GM19240 (cell line): ENCODE measurements at regions not wholly inside any gene's neighbourhood (a gene's known extent, or its start where the extent isn't known, plus 50 kb on each side); places are given as distances from the start of the nearest gene placed in this dataset.

ENCODE experiments used
- DNase-seq: peaks from one replicate; pipeline ENCODE4 v3.0.0; 2011; ENCODE audit warnings: low spot score; ENCODE audit not compliant: insufficient read length

DNA sequence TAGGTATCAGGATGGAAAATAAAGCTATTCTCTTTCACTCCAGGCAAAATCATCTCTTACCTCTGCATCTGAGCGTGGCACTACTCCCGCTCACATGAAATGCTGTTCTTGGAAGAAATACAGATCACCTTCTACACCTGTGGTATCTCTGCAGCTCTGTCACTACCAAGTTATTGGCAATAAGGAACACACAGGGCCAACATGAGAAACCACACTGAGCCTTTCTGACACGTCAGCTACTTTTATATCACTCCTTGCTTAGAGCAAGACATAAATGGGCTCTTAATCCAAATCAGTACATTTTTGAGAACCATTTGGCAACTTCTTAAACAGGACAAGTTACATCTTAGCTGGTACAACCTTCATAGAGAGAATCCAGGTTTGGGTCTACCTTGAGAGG lies 101.8 kb upstream of the GUCY1A1 start:
- no peak for DNase-seq

DNA sequence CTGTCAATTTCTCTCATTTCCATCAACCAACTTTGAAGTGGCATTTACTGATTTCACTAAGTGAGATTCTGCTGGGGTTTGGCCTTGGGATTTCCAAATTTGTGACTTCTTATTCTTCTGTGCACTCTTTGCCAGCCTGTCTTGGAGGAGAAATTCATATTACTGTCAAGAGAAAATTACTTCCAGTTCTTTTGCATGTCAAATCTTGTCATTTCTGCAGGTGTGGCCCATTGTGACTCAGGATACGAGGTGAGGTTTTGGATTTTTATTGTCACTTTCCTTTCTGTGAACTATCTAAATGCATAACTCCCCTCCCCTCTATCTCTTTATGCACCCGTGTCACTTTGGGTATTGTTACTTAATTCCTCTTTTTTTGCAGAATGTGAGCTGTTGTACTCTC lies 102.6 kb upstream of the GUCY1A1 start:
- no peak for DNase-seq

DNA sequence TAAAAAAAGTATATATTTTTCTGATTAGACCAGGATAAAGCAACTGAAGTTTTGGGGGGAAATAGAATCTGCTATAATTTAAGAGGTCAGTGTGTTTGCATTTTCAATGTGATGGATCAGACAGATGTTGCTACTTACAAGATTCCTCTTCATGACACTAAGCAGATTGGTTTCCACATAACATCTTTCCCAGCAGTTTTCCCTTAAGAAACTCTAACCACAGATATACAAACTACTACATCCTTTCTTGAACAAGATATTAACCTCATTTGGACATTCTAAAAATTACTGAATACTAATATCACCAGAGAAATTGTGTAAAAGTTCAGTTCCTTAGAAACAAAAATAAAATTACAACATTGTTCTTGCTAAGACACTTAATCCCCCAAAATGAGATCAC lies 106.7 kb upstream of the GUCY1A1 start:
- no peak for DNase-seq

DNA sequence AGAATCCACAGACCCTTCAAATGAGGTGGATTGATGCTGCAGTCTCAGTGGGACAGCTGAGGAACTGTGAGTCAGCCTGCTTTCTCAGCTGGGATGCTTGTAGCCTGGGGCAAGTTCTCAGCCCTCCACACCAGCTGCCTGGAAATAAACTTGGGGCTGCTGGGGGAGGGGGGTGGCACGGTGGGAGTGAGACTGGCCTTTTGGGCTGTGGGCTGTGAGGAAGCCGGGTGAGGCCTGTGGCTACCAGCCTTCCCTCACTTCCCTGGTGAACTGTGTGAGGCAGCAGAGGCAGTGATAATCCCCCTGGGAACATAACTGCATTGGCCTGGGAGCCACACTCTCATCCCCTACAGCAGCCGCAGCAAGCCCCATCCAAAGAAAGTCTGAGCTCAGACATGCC lies 114.5 kb upstream of the GUCY1A1 start:
- DNase-seq = no peak

DNA sequence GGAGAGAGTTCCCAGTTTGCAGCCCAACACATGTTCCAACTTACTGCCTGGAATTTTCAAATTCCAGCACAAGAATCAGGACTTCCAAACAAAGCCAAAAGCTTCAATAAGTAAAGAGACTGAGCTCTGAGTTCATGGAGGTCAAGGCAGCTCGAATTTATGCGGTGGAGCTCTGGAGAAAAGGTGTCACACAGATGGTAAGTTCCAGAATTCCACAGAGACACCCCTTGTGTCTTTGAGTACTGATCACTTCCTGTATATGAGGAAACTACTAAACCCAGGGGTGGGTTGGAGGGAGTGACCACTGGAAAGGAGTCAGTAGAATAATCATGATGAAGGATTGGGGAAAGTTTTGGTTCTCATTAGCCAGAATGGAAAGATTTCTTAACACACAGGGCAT lies 118.5 kb upstream of the GUCY1A1 start:
- DNase-seq = no peak

DNA sequence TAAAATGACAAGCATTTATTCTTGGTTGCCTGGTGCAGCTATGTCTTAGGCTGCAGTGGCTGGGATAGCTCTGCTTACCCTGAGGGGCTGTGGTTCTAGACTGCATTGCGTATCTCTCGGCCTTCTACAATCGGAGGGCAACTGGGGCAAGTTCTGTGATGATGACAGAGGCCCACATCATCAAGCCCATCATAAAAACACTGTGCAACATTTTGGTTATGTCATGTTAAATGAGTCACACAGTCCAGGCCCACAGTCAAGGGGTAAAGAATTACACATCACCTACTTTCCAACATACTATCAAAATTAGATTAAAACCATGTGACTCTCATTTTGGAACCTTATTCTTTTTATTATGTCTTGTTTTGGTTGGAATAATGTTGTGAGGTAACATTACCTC lies 120.2 kb upstream of the GUCY1A1 start:
- no peak for DNase-seq

DNA sequence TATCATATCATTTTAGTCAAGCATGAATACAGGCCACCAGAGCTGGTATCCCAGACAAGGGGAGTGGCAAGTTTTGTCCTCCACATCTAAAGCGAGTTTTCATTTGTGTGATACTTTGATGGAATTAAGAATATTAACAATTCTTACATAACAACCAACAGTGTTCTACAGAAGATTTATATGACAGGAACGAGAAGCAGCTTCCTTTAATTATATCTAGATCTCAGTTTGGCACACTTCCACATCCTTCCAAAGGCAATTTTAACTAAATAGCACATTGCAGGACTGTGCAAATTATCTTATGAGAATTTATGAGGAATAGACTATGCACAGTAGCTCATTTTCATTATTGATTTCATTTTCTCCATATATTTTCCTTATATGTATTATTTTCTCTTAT lies 121.2 kb upstream of the GUCY1A1 start:
- DNase-seq = no peak

DNA sequence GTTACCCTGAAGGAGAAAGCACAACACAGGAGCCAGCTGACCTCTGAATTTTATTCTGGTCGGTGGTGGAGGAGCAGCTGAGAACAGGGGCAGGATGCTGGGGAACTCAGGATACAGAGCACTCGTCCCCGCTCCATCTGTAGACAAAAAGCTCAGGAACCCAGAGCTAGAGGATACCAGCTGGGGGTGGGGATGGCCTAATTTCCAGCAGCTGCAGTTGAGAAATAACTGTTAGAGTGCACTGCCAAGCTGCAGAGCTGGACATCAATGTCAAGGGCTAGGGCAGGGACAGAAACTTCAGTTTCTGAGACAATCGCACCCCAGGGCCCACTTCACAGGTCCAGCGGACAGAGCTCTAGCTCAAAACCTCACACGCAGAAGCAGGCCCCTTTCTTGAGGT lies 122.1 kb upstream of the GUCY1A1 start:
- no peak for DNase-seq

DNA sequence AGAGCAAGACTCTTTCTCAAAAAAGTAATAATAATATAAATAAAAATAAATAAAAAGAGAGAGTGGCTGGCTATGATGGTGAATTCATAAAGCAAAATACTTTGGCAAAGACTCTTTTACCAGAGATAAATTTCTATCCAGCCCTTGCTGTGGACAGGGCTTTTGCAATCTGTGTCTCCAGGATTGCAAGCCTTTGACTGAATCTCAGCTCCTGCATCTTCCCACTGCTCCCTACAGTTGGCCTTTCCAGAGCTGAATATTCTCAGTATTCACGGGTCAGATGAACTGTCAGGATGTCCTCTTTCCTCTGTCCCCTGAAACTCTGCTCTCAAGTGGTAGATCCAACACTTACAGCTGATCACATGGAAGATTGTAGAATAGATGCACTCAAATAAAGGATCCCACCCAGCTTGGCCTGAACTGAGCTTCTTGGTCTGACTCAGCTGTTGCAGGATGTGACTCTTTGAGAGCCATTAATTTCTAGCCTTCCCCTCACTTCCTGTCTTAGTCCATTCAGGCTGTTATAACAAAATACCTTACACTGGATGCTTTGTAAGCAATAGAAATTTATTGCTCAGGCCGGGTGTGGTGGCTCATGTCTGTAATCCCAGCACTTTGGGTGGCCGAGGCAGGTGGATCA lies 123.4 kb upstream of the GUCY1A1 start:
- no peak for DNase-seq

DNA sequence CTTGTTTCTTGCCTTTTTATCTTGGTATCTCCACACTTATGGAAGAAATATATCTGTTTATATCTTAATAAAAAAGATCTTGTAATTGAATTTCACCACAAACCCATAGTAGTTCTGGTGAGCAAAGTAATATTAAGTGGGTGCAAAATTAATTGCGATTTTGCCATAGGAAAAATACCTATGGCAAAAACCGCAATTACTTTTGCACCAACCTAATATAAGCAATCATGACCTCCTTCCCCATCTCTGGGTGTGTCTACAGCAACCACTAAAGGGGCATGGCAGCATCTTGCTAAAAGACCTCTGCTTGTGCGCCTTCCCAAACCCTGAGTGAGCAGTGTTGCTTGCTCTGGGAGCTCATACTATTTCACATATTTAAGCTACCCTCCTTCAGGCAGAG lies 124.2 kb upstream of the GUCY1A1 start:
- no peak for DNase-seq

DNA sequence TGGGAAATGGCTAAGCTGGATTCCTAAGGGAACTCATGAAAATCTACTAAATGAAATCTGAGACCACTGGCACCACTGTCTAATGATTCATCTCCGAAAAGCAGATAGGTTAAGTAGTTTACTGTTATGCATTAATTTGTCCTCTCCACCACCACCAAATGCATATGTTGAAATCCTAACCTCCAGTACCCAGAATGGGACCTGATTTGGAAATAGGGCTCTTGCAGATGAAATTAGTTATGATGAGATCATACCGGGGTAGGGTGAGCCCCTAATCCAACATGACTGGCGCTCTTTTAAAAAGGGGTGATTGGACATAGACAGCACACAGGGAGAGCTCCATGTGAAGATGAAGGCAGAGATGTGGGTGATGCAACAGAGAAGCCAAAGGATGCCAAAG lies 124.9 kb upstream of the GUCY1A1 start:
- DNase-seq = no peak

DNA sequence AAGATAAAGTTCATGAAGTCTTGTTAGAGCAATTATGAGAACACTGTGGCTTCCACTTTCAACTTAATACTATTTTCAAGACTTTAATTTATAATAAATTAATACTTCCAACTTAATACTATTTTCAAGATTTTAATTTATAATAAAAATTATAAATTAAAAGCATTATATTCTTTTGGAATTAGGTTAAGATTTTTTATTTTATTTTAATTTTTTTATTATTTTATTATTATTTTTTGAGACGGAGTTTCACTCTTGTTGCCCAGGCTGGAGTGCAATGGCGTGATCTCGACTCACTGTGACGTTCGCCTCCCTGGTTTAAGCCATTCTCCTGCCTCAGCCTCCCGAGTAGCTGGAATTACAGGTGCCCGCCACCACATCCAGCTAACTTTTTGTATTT lies 126.0 kb upstream of the GUCY1A1 start:
- DNase-seq = no peak

DNA sequence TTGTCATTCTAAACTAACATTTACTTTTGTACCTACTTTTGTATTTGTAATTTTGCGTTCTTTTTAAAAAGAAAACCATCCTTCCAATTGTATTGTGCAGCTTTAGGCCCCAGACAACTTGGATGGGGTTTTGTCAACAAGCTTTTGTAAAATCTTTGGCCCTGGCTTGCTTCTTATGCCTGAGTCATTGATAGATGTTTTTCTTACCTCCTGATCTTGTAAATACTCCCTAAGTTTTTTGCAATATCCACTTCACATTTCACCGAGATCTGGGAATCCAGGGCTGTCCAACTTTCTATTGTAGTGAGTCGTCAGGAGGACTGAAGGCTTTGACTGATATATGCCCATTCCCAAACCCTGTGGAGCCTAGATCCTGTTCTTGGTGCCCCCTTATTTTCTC lies 126.9 kb upstream of the GUCY1A1 start:
- no peak for DNase-seq

DNA sequence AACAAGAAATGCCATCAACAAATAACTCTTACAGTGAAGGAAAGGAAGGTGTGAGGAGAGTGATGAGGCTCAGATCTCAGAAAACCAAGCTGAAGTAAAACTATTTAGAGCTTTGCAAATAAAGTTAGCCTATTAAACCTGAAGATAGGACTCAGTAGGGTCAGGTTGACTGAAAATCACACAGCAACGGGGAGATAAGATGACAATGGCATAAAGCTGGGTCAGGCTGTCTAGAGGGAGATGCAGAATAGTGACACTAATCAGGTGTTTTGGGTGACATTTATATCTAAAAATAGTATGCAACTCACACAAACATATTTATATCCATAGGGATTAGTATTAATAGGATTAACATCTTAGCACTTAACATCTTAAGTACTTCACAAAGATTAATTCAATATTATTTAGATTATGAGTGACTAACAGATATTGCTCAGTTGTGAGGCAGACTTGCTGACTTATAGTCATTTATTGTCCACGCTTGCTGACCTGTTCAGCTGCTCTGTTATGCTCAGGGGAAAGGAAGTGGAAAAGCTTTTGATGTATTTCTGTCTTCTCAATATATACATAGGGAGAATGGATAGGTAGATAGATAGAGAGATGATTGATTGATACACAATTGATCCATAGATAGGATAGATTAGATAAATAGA lies 130.7 kb upstream of the GUCY1A1 start:
- no peak for DNase-seq

DNA sequence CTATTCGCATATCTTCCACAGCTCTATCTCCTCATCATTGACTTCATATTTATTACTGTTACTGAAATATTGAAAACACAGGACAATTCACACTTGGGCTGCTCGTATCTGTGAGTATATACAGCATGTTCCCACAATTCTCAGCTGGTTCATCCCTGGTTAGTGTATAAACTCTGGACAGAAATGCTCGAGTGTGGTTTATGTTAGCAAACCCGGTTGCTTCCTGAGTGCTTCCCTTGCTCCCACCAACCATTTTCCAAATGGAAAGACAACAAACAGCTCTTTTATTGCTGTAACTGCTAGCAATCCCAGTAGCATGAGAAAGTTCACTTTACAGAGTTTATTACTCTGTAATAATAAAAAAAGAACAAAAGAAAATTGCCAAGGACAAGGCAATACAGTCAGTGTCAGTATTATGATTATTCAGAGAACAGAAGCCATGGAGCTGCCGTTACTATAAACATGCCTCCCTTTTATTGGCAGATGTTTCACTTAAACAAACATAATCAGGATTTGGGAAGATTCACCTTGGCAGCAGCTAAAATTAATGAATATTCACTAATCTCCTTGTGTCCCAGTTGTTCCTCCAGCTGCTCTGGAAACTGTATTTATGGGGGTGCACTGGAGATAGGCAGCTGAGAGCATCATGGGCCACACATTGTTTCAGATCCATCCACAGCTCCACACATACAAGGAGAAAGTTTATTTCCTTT lies 134.1 kb upstream of the GUCY1A1 start:
- no peak for DNase-seq

DNA sequence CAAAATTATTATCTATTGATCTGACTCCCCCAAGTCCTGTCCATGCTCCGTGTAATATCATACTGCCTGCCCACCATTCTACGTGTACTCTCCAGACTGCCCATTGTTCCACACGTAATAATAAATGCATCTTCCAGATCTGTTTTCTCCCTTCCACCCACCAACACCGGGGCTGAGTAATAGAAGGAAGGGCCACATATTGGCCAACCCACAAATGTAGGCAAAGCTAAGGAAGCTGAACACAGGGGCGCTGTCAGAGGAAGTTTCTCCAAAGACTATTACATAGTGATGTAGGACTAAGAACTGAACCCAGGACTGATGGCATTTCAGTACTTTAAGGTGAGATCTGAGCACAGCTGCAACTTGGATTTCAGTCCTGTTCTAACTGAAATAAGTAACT lies 135.8 kb upstream of the GUCY1A1 start:
- DNase-seq = no peak

DNA sequence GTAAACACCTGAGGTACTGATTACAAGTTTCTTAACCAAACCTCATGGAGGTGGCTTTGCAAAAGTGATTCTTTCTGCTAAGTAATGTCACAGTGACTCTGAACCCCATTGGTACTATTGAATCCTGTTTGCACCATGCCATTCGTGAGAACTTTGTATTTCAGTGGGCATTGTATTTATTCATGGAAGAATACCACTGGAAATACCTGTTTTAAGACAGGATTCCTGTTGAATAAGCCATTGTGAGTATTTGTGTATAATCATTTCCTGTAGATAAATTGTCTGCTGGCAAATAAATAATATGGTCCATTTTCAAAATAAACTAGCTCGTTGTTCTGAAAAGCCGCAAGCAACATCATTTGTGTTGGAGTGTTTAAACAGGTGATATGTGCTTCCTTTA lies 136.4 kb upstream of the GUCY1A1 start:
- no peak for DNase-seq

DNA sequence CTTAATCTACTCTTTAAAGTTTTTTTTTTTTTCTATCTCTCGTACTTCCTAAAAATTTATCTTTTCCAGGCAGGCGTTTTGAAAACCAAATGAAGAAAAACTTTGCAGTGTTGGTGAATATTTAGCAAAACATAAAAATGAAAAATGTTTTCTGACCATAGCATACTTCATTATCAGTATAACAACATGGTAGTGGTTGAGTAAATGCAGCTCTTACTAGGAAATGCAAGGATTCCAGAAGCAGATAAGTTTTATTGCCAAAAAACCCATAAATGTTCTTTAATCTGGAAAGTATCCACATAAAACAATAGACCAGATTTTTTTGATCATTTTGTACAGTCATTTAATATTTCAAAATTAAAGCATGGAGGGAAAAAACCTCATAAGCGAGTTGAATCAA lies 136.9 kb upstream of the GUCY1A1 start:
- no peak for DNase-seq

DNA sequence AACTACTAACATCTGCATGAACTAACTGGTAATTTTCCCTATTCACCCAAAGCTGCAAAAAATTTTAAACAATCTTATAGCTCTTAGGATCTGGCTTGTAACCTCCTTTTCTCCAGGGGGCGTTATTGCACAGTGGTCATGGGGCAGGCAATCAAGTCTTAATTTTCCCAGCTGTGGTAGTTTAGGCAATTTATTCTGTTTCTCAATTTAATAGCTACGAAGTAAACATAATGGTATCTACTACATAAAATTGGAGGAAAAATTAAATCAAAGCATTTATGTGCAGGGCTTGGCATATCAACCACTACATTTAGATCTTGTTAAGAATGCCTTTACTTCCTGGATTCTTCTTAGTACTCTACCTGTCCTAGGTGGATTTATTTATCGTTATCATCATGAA lies 137.4 kb upstream of the GUCY1A1 start:
- no peak for DNase-seq

DNA sequence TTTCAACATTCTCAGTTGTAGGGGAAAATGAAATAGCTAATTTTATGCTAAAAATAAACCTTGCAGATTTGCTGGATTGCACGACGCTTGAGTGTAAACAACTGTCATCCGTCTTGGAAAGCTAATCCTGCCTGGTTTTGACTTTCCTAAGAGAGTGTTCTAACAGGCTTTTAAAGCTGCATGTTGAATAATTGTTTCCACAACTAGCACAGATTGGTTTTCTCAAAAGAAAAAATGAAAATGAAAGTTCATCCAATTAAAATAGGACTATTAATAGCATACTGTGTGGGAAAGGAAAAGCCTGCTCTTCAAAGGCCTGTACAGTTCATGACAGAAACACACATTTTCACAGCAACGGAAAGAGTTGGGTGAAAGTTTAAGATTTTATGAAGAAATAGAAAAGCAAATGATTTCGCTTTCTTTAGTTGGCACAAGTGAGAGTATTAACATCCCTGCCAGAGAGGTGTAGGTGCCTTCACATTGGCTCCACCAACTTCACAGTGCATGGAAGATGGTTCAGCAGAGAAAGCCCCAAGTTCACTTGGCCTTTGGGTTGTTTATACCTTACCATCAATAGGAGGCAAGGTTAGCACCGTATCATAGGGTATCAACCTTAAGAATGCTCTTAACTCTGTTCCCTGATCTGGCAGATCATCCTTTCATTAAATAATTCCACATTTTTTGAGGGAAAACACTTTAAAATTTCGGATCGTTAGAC lies 140.0 kb upstream of the GUCY1A1 start:
- no peak for DNase-seq

DNA sequence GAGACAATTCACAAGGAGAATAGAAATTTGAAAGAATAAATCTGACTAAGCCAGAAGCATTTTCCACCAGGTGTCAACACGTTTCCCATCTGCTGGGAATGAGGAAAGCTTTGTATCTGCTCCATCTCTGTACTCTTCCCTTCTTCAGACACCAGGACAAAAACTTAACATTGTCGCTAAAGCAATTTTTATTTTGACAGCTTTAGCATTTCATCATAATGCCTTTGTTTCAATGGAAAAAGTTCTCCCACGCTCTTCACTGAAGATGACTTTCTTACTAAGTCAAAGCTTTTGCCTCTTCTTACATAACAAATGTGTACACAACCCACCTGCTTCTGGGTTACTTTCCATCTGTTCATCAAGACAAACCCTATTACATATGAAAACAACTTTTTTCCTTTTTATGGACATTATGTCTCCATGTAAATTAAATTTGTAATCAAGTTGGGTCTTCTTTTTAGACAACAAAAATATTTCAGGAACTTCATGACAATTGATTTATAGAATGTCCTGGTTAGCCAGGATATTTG lies 141.7 kb upstream of the GUCY1A1 start:
- DNase-seq = no peak

DNA sequence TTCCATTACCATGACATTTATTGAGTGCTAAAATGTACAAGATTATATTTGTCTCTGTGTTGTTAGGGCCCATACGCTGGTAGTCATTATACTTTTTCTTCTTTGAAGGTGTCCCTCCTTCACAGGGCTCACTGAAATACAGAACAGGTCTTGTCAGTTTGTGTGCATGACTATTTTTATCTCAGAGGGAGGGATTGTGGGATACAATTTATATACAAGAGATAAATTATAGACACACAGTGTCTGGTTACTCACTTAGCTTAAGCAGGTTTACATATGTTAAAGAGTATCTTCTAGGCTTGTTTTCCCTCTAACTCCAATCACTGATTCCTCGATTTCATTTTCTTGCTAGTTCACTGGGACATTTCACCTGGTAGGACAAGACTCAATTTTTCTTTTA lies 143.3 kb upstream of the GUCY1A1 start:
- DNase-seq = no peak
